Panc1 (cell line): ENCODE measurements at regions not wholly inside any gene's neighbourhood (a gene's known extent, or its start where the extent isn't known, plus 50 kb on each side); places are given as distances from the start of the nearest gene placed in this dataset.
"Not testable (repeated sequence)": the region's sequence is repeated elsewhere in the genome, so short reads cannot be mapped to it uniquely, and the experiment has no call there.

Experiments
- REST ChIP-seq, 2 experiments: IDR thresholded peaks; 2 replicates each; pipeline ENCODE4 v1.6.1; 2011 to 2012; ENCODE audit warnings: low read depth in 2 of 2, control low read depth in 1 of 2, low read length in 1 of 2, mild to moderate bottlenecking in 1 of 2, moderate library complexity in 1 of 2; ENCODE audit not compliant: insufficient read depth in 1 of 2
- SIN3A ChIP-seq: IDR thresholded peaks from 2 replicates; pipeline ENCODE4 v1.6.1; 2012; ENCODE audit warnings: low read depth, mild to moderate bottlenecking, low read length, moderate library complexity, borderline replicate concordance; ENCODE audit not compliant: insufficient read depth
- TCF7L2 ChIP-seq: IDR thresholded peaks from 2 replicates; pipeline ENCODE4 v1.6.1; 2011; ENCODE audit warnings: mild to moderate bottlenecking, low read depth, low read length, inconsistent platforms
- TF ChIP-seq, protein P1 (sequence below): fragments of 450-650 bp; IDR thresholded peaks from 2 replicates; pipeline ENCODE4 v1.5.1; 2017; ENCODE audit warnings: mild to moderate bottlenecking

DNA sequence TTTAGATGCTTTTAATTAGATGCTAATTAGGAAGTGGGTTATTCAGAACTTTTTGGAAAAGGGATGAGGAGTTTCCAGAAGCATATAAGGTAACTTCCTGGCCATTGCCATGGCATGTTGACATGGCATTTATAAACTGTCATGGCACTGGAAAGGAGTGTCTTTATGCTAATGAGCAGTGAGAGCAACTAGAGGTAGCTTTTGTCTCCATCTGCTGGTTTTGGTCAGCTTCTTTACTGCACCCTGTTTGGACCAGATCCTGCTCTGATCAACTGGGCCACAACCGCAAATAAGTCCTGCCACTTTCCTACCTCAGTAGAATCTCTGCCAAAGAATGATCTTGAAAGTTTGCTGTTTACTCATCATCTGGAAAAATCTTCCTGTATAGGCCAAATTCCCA is 193.6 kb downstream of the FAM72C start:
- TF ChIP-seq, protein P1, sequence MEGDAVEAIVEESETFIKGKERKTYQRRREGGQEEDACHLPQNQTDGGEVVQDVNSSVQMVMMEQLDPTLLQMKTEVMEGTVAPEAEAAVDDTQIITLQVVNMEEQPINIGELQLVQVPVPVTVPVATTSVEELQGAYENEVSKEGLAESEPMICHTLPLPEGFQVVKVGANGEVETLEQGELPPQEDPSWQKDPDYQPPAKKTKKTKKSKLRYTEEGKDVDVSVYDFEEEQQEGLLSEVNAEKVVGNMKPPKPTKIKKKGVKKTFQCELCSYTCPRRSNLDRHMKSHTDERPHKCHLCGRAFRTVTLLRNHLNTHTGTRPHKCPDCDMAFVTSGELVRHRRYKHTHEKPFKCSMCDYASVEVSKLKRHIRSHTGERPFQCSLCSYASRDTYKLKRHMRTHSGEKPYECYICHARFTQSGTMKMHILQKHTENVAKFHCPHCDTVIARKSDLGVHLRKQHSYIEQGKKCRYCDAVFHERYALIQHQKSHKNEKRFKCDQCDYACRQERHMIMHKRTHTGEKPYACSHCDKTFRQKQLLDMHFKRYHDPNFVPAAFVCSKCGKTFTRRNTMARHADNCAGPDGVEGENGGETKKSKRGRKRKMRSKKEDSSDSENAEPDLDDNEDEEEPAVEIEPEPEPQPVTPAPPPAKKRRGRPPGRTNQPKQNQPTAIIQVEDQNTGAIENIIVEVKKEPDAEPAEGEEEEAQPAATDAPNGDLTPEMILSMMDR, result not testable (repeated sequence)
- TF ChIP-seq REST (IDR thresholded peaks at IDR 0.05; ENCODE audit: insufficient read depth in 1 of 2, low read depth in 2 of 2, low read length in 1 of 2); TCF7L2; SIN3A: not testable (repeated sequence)
